SK-N-SH treated with all-trans-retinoic acid at 6 μM for 48 hours (cell line): ENCODE measurements at regions not wholly inside any gene's neighbourhood (a gene's known extent, or its start where the extent isn't known, plus 50 kb on each side); places are given as distances from the start of the nearest gene placed in this dataset.

Experiments used
- ARNTL ChIP-seq: fragments of 450-650 bp; formaldehyde crosslinking; IDR thresholded peaks from 2 replicates; pipeline ENCODE4 v1.5.0; 2020; ENCODE audit warnings: low read depth, mild to moderate bottlenecking, moderate library complexity, borderline replicate concordance
- CREB5 ChIP-seq: fragments of 250-450 bp; sonication (Bioruptor Pico); IDR thresholded peaks from 2 replicates; pipeline ENCODE4 v1.5.1; 2020; ENCODE audit warnings: low read depth, mild to moderate bottlenecking, moderate library complexity
- CSDC2 ChIP-seq: fragments of 250-450 bp; sonication (Bioruptor Pico); IDR thresholded peaks from 2 replicates; pipeline ENCODE4 v1.5.0; 2020; ENCODE audit warnings: mild to moderate bottlenecking, moderate library complexity
- ISL1 ChIP-seq: fragments of 250-450 bp; sonication (Bioruptor Pico); IDR thresholded peaks from 2 replicates; pipeline ENCODE4 v2.1.2; 2022; ENCODE audit warnings: mild to moderate bottlenecking, moderate library complexity
- PATZ1 ChIP-seq: fragments of 250-450 bp; sonication (Bioruptor Pico); IDR thresholded peaks from 2 replicates; pipeline ENCODE4 v1.8.0; 2020; ENCODE audit warnings: mild to moderate bottlenecking, moderate library complexity, borderline replicate concordance
- POU6F1 ChIP-seq: fragments of 250-450 bp; sonication (Bioruptor Pico); IDR thresholded peaks from 2 replicates; pipeline ENCODE4 v1.8.0; 2021; ENCODE audit warnings: low read depth, mild to moderate bottlenecking, moderate library complexity, borderline replicate concordance
- RARB ChIP-seq: fragments of 250-450 bp; sonication (Bioruptor Pico); IDR thresholded peaks from 2 replicates; pipeline ENCODE4 v1.8.0; 2021; ENCODE audit warnings: mild to moderate bottlenecking, moderate library complexity
- TSHZ2 ChIP-seq: fragments of 250-450 bp; sonication (Bioruptor Pico); IDR thresholded peaks from 2 replicates; pipeline ENCODE4 v1.5.0; 2020; ENCODE audit warnings: mild to moderate bottlenecking, moderate library complexity
- ZFP30 ChIP-seq: fragments of 450-650 bp; formaldehyde crosslinking; IDR thresholded peaks from 2 replicates; pipeline ENCODE4 v1.5.0; 2022; ENCODE audit warnings: mild to moderate bottlenecking, moderate library complexity
- ZNF565 ChIP-seq: fragments of 450-650 bp; formaldehyde crosslinking; conservative IDR thresholded peaks from 2 replicates; pipeline ENCODE4 v1.5.0; 2020; ENCODE audit warnings: low read depth, mild to moderate bottlenecking, moderate library complexity
- ZNF70 ChIP-seq: fragments of 450-650 bp; formaldehyde crosslinking; IDR thresholded peaks from 2 replicates; pipeline ENCODE4 v1.5.0; 2020; ENCODE audit warnings: mild to moderate bottlenecking, moderate library complexity

GRCh38 chr12:91743280-91743679 lies 402.4 kb downstream of the BTG1 start:
- TF ChIP-seq TSHZ2: no peak
- no peak for TF ChIP-seq ARNTL
- TF ChIP-seq POU6F1 (CRISPR knock-in tag): no peak
- no peak for TF ChIP-seq ZNF565
- no peak for TF ChIP-seq PATZ1 (CRISPR knock-in tag)
- no peak for TF ChIP-seq ZNF70 (CRISPR knock-in tag)
- no peak for TF ChIP-seq RARB
- no peak for TF ChIP-seq CSDC2 (CRISPR knock-in tag)
- TF ChIP-seq ISL1: no peak
- TF ChIP-seq ZFP30 (CRISPR knock-in tag): no peak
- no peak for TF ChIP-seq CREB5 (CRISPR knock-in tag)
